Brain pericyte (primary cell): ENCODE measurements at regions not wholly inside any gene's neighbourhood (a gene's known extent, or its start where the extent isn't known, plus 50 kb on each side); places are given as distances from the start of the nearest gene placed in this dataset.
"Not testable (repeated sequence)": the region's sequence is repeated elsewhere in the genome, so short reads cannot be mapped to it uniquely, and the experiment has no call there.

Experiments
- DNase-seq: peaks from one replicate; pipeline ENCODE4 v3.0.0-alpha.2; 2012; ENCODE audit warnings: low read depth, low spot score

DNA sequence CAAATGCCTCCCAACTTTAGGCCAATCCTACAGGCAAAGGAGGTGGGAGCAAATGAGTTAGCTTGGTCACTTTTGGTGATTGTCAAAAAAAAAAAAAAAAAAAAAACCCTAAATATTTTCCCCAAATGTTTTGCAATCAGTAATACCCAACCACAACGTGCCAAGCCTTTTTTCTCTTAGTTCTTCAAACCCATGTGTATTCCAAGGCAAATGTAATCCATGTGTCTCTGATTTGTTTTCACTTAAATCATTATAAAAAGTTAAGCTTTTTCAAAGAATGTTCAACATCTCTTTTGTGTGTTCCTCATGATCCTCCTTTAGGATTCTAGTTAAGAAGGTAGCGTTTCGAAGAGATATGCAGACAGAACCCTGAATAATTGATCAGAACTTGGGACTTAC, 328.4 kb downstream of the PAPSS1 start:
- no peak for DNase-seq

DNA sequence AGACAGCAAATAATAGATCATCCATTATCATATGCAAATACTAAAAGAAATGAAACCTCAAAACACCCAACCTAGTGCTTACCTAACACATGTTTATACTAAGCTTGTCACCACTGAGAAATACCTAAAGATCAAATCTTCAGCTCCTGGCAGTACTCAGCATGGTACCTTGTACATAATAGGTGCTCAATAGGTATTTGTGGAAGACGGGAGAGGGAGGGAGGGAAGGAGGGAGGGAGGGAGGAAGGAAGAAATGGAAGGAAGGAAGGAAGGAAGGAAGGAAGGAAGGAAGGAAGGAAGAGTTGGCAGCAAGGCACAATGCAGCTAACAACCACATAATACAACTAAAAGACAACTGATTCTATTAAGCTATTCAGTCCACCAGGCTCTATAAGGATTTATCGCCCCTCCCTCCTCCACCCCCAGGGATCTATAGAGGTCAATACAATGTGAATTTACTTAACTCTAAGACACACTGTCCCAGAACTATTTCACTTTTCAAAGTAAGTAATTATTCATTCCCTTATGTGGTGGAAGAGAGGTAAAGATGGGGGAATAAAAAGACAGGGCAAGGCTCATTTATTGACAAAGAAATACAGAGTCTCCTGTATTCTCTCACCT, 328.9 kb downstream of the PAPSS1 start:
- DNase-seq, result no peak

DNA sequence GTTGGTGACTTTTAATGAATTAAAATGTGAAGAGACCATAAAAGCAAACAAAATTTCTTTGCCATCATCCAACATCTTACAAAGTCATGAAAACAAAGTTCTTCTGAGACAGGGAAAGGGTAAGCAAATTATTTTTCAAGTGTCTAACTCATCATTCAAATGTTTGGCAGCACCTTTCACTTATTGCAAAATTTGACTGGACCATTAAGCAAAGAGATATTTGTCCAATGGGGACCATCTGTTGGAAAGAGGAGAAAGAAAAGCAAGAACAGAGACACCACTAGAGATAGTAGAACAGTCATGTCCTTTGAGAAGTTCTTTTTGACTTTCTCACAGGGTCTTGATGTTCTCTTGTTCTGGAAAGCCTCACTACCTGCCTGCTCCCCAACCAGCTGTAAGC, 330.1 kb downstream of the PAPSS1 start:
- DNase-seq, result no peak

DNA sequence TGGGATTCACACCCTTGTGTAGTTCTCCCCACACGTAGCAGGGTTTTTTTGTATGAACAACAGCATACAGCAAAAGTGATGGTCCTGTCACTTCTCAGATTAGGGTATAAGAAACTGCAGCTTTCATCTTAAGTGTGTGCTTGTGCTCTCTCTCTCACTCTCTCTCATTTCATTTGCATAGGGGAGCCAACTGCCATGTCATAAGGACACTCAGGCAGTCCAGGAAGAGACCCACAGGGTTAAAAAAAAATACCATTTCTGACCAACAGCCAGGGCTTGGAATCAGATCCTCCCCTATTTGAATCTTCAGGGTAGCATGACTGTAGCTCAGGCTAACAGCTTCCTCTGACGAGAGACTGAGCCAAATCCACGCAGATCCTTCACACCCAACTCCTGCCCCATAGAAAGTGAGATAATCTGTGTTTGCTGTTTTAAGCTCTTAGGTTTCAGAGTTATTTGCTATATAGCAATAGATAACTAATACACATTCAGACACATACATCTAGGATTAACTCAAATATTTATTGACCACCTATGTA, 331.2 kb downstream of the PAPSS1 start:
- no peak for DNase-seq

DNA sequence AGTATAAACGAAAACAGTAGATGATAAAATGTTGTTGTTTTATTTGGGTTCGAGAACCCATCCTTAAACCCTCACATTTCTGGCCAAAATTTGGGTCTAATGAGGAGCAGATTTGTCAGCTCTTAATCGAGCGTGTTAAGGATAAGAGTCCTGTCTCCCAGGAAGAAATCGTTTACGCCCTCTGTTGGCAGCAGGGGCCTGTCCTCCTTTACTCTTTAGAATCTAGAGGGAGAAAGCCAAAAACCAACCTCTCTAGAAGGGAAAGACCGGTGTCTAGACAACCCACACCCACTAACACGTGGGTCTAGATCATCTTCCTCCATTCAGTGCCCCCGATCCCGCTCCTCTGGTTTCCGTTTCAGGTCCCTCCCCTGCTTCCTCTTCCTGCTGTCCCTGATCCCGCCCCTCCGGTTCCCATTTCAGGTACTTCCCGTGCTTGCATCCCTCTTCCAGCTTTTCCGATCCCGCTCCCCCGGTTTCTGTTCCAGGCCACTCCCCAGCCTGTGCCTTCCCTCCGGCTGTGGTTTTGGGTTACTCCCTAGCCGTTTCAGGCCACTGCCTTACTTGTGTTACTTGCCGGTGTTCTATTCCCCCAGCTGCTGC, 339.1 kb downstream of the PAPSS1 start:
- no peak for DNase-seq

DNA sequence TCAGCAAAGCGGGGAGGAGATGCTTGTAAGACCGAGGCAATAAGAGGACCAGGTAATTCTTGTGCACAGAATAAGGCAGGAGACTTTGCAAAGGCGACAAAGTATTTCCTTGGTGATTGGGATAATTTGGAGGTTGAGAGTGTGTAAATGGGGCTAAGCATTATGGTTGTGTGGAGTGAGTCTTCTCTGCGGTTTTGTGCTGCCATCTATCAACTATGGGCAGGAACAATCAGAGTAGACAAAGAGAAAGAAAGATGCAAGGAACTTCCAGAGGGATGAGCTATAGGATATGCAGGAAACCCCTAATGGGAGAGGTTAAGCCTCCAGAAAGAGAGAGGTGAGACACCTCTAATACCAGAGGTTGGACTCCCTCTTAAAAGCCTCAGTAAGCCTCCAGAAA, 339.8 kb downstream of the PAPSS1 start:
- DNase-seq, result no peak

DNA sequence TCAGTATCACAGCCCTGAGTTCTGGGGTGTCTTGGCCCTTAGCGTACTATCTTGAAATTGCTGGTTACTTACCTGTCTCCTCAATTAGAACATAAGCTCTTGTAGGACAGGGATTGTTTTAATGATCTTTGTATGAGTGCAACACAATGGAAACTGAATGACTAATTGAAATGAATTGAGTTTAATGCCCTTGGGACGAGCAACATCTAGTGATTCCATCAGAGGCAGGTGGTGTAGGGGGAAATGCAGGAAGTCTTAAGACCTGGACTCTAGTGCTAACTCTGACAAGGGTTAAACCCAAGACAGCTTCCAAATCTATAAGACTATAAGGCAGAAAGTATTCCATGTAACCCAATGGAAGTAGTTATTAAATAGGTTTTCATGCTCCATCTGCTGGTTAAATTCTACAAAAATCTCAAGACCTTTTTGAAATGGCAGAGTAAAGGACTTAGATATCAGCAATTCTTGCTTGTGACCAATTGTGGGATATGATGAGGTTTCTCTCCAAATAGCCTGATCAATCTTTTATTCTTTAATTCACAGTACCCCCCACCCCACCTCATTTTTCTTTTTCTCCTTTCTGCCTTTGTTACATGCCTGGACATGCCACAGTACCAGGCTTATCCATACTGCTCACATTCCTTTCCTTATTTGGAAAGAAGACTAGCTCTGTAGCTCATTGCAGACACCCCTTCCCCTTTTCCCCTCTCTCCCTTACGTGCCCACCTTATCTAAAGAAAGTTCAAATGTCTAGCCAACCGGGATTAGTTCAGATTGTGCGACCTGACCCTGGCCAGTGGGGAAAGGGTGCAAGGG, 340.8 kb downstream of the PAPSS1 start:
- DNase-seq, result no peak

DNA sequence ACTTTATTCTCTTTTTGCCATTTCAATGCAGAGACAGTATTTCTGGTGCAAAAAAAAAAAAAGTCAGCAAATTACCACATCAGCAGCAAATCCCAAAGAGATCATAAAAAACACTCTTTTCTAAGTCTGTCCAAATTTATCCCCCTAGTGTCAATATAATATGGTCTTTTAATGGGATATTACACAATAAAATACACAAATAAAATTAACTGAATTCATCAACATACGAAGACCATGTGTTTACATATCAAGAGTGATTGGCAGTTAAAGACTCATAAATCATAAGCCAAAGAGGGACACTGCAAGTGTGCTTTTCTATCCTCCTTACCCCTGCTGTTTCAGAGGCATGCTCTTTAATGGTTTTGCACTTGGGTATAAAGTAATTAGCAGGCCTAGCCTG, 340.2 kb upstream of the DKK2 start:
- DNase-seq, result no peak

DNA sequence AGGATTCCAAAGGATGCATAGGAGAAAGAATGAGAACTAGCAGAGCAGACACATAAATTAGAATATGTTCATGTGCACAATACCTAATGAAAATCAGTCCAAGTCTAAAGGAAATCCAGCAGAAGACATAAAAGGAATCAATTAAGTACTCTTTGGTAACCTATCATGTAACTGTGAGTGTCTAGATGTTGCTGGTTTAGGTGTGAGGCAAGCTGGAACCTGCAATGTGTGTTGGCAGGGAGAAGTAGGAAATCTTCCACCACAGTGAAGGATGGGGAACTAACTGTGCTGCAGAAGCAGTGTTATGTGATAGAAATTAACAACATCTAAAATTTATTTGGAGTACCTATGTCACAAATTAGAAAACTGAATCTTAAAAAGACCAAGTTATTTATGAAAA, 330.8 kb upstream of the DKK2 start:
- no peak for DNase-seq

DNA sequence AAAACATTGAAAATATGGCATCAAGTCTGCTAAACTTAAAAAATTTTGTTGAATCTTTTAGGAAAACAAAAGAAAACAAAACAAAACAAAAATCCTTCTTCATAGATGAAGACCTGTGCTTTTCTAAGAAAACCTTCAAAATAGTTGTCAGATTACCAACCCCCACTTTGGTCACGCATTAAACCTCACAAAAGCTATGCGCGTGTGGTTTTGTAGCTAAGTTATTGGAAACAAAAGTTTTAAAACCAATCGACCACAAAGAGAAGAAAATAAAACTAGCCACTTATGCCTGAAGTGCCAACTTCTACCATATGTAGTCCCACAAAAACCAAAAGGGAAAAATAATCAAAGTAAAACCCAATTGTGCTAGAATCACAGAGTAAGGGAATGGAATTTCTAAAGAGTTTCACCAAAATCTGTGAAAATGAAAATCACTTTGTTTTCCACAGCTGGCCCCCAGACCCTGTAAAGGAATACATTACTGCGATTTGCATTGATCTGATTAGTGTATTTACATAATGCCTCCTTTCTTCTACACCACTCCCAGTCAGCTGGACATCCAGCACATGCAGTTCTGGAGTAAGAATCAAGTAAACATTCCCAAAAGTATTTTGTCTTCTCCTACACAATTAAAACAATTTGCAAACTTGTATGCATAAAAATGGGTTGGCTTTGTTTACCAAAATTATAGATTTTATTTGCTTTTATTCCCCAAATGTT, 330.1 kb upstream of the DKK2 start:
- DNase-seq, result no peak

DNA sequence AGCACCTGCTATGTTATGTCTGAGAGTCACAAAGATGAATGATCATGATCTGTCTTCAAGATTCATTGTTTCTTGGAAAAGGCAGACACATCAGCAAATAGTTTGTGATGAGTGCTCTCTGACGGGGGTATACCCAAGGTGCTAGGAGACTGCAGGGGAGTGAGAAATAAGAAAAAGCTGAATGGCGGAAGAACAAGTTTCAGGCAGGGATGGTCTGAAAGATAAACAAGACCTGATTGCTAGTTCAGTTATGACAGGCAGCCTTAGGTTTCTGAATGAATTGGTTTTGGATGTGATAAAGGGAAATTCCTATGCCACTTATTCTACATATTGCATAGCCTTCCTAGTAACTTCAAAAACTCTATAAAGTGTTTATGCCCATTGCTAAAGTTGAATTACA, 327.0 kb upstream of the DKK2 start:
- no peak for DNase-seq

DNA sequence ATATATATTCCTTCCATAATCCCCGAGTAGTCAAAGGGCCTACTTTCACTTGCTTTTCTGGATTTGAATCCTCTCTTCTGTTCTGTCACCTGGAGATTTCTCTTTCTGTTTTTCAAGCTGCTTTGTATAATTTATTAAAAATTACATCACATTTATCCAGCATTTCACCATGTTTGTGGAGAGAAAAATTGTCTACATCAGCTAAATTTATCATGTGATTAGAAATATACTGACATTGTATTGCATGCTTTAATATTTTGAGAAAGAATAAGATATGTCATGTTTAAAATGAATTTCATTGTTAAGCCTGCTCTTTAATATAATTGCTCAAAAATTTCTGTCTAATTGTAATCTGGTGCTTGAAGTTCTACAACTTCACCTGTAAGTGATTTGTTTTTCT, 323.1 kb upstream of the DKK2 start:
- no peak for DNase-seq

DNA sequence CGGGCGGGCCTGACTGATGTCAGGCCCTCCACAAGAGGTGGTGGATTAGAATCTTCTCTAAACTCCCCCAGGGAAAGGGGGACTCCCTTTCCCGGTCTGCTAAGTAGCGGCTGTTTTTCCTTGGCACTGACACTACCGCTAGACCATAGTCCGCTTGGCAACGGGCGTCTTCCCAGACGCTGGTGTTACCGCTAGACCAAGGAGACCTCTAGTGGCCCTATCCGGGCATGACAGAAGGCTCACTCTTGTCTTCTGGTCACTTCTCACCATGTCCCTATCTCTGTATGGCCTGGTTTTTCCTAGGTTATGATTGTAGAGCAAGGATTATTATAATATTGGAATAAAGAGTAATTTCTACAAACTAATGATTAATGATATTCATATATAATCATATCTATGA, 318.2 kb upstream of the DKK2 start:
- not testable (repeated sequence) for DNase-seq

DNA sequence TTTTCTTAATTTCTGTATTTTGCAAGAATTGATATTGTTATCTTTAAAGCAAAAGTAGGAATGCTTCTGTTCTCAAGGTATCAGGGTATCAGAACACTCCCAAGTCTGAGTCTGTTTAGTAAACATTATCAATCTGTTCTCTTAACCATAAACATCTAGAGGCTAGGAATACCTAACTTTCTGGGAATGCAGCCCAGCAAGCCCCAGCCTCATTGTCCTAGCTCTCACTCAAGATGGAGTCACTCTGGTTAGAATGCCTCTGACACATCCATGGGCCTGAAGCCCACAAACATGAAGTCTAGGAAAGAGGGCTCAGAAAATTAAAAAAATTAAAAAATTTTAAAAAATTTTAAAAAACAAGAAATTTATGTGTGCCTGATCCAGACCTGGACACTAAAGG, 315.1 kb upstream of the DKK2 start:
- DNase-seq, result no peak

DNA sequence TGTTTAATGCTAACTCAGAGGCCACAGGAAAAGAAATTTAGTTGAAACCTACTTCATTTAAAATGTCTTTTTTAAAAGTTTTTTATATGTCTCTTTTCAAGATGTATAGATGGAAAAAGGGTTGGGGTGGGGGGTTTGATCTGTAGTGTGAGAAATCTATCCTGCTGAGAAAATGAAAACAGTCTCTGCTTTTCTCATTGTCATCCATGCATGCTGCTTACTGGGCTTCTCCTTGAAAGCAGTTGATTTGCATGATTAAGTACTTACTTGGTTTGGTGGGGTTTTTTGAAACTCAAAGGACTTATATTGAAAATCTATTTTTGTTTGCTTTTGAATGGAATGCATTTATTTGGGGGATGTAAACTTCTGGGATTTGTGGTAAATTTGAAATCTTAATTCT, 313.6 kb upstream of the DKK2 start:
- no peak for DNase-seq

DNA sequence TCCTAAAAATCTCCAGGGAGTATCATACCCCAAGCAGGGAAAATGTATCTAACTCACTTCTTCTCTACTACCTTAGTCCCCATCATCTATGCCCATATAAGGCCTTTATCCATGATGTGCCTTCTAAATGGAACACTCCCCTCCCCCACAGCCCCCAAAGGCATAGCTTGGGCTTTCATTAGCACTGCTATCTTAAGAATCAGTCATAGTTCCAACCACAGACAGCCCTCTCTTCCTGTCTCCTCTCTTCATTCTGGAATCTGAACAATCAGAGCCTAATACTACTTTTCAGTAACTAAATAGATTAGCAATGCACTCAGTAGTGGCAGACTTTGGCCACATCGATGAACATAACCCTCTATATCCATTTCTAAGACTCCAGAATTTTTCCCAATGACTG, 313.2 kb upstream of the DKK2 start:
- no peak for DNase-seq

DNA sequence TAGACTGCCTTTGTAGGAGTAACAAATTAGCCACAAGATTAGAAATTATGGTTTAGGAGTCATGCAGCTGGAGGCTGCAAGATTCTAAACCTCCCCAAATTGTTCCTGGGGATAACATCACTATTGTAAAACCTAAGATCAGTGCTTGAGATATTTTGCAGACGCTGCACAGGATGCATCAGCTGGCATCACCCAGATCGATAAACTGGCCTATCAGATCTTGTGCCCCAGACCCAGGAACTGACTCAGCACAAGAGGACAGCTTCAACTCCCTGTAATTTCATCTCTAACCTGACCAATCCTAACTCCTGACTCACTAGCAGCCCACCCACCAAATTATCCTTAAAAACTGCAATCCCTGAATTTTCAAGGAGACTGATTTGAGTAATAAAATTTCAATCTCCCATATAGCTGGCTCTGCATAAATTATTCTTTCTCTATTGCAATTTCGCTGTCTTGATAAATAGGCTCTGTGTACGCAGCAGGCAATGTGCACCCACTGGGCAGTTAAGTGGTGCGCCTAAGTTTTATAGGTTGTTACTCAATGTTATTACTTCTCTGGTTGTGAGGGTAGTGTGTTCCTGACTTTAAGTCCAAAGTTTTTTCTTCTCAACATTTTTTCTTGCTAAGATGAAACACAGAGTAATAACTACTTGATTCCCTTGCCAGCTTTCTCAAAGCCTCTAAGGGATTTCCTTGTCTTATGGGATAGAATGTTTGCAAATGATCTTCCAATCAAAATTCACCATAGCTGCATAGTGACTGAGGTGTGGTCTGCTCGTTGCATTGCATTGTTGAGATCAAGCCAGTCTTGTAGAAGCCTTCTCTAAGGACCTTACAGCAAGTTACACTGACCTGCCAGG, 312.3 kb upstream of the DKK2 start:
- no peak for DNase-seq

DNA sequence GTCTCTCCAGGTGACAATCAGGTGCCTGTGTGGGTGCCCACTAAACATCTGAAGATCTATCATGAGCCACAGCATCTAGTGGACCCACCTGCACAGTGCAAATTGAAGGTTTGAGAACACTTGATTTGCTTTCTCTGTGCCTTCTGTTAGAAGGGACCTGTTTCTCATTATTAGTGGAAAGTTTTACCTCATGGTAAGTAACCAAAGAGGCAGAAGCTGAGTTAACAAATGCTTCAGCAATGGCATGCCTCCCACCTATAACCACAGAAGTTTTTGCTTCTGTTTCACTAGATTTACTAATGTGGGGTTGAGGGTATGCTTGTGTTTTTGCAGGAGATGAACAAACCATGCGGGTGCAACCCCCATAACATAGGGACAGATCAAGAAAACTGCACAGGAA, 297.4 kb upstream of the DKK2 start:
- DNase-seq, result no peak

DNA sequence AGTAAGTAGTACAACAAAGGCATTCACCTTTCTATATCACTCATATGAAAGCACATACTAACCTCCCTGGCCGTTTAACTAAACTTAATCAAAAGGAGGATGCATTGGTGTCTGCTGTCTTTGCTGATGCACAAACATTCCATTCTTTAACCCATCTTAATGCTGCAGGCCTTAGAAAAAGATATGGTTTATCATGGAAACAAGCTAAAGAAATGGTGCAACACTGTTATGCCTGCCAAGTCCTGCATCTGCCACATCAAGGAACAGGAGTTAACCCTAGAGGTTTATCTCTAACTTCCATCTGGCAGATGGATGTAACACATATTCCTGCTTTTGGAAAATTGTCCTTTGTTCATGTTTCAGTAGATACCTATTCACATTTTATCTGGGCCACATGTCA, 296.5 kb upstream of the DKK2 start:
- DNase-seq, result not testable (repeated sequence)

DNA sequence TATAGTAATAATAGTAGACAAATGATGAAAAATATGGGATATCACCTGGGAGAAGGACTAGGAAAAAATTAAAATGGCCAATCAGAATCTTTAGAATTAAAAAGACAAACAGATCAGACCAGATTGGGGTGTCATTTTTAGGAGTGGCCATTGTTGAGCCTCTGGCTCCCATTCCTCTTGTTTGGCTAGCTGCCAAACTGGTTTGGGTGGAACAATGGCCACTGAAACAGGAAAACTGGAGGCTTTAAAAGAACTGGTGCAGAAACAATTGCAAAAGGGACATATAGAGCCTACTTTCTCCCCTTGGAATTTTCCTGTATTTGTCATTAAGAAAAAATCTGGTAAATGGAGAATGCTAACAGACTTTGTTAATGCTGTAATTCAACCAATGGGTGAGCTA, 294.8 kb upstream of the DKK2 start:
- DNase-seq, result no peak

DNA sequence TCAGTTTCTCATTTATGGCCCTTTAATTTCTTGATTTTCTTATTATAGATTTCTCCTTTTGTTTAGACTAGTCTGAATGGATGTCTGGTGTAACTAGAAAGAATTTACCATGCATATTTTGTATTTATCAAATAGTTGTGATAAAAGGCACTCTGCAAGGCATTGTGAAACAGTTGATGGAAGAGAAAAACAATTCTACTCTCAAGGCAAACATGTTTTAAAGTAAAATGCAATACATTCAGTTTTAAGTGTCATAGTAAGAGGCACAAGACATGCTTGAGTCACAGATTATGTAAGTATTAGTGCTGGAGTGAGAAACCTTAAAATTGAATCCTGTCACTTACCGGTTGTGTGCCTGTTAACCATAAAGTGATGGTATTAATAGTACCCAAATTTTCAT, 283.3 kb upstream of the DKK2 start:
- no peak for DNase-seq
